Activated CD4-positive, alpha-beta T cell treated with anti-CD3 and anti-CD28 coated beads, Interleukin-2, amount 10 ng/mL, durations not matched to agents 7 days and 5 days (primary cell): ENCODE measurements at regions not wholly inside any gene's neighbourhood (a gene's known extent, or its start where the extent isn't known, plus 50 kb on each side); places are given as distances from the start of the nearest gene placed in this dataset.
A peak's percentile ranks its signal among the peaks of the same experiment; 100 is the strongest.
"Not testable (repeated sequence)": the region's sequence is repeated elsewhere in the genome, so short reads cannot be mapped to it uniquely, and the experiment has no call there.

ENCODE experiments used
- CTCF ChIA-PET: fragments of 350-600 bp; sonication (Branson Sonifier 250); formaldehyde crosslinking; loops from one replicate; lab custom pipeline; 2021; ENCODE audit warnings: antibody characterized with exemption; lab: Charles Lee
- POLR2A ChIA-PET: fragments of 350-600 bp; sonication (Branson Sonifier 250); formaldehyde crosslinking; loops from one replicate; lab custom pipeline; 2021; ENCODE audit warnings: antibody characterized with exemption; lab: Charles Lee
- DNase-seq: peaks from one replicate; pipeline ENCODE4 v3.0.0-alpha.2; 2020
- H3K27ac Mint-ChIP-seq: one replicate; pipeline ENCODE4 v1.8.0; 2021; ENCODE audit warnings: mild to moderate bottlenecking, moderate library complexity, mixed read lengths
- H3K27me3 Mint-ChIP-seq: one replicate; pipeline ENCODE4 v1.8.0; 2021; ENCODE audit warnings: mixed read lengths
- H3K36me3 Mint-ChIP-seq: one replicate; pipeline ENCODE4 v1.8.0; 2021; ENCODE audit warnings: low read depth, mixed read lengths
- H3K4me1 Mint-ChIP-seq: one replicate; pipeline ENCODE4 v1.8.0; 2021; ENCODE audit warnings: mixed read lengths
- H3K4me3 Mint-ChIP-seq: one replicate; pipeline ENCODE4 v1.8.0; 2021; ENCODE audit warnings: mild to moderate bottlenecking, moderate library complexity, mixed read lengths
- H3K9me3 Mint-ChIP-seq: one replicate; pipeline ENCODE4 v1.8.0; 2021; ENCODE audit warnings: mixed read lengths

GRCh38 chr1:212155219-212155618, 119.7 kb downstream of the DTL start:
- H3K27me3 Mint-ChIP-seq = no peaks in the 10 kb centered on the region
- H3K4me3 Mint-ChIP-seq = no peak overlapping the region
- POLR2A ChIA-PET = no interaction called here
- CTCF ChIA-PET = interaction anchor here (0.6 to 0.7 kb wide), 2 partner anchors 96 to 591 kb away, joined by 3 read pairs; no protein-coding TSS in a partner anchor
- no peak for DNase-seq
- no peaks in the 10 kb centered on the region for H3K9me3 Mint-ChIP-seq
- H3K36me3 Mint-ChIP-seq = peaks cover 8% of the 10 kb centered on the region
- H3K27ac Mint-ChIP-seq = no peak overlapping the region
- peaks cover 16% of the 10 kb centered on the region for H3K4me1 Mint-ChIP-seq

- Mint-ChIP-seq H3K4me1 (peaks cover 33% of the 10 kb centered on the region), H3K4me3 (no peak overlapping the region), H3K9me3 (no peaks in the 10 kb centered on the region), H3K36me3 (peaks cover 6% of the 10 kb centered on the region), H3K27me3 (no peaks in the 10 kb centered on the region), H3K27ac (no peak overlapping the region)
- DNase-seq = no peak
- ChIA-PET POLR2A (no interaction called here), CTCF (interaction anchor here (0.5 to 1.0 kb wide), 2 partner anchors 10 to 73 kb away, joined by 3 to 4 read pairs; no protein-coding TSS in a partner anchor)
Measured at GRCh38 chr1:212157252-212157651, 121.7 kb downstream of the DTL start.

DNA sequence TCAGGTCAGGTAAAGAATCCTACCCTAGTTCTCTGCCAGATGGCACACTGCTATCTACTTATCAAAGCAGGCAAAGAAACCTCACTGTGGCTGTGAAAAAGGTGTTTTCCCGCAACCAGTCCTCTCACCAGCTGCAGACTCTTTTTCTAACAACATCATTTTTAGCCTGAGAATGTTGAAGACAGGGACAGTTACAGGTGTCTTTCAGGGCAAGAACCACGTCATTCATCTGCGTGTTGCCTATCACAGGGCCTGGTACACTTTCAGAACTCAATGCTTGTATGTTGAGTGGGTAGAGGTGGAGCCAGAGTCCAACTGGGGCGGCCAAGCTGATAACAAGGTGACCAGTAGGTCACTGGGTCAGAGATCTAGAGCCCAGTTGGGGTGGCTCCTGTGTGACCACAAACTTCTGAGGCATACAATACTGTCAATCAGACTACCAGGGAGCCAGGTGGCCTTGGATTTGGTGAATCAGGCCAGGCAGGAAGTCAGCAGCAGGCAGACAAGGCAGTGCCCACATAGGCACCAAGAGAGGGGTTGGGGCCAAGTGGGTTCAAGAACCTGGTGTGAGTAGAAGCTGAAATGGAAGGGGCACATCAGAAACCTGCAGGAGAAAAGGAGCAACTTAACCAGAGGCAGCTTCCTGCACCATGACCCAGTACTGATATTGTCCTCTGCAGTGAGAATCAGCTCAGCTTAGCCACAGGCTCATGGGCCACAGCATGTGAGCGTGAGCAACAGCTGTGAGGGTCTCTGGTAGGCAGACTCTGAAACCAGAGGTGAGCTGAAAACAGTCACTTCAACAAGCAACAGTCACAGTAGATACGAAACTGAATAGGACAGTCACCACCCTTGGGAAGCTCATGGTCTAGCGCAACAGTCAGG, 123.6 kb downstream of the DTL start:
- ChIA-PET CTCF (interaction anchor here (0.7 to 0.9 kb wide), 2 partner anchors 14 to 20 kb away, joined by 3 read pairs; no protein-coding TSS in a partner anchor), POLR2A (interaction anchor here (0.6 kb wide), 1 partner anchor 15 kb away, joined by 6 read pairs; no protein-coding TSS in a partner anchor)
- peak; percentile 39 for DNase-seq

DNA sequence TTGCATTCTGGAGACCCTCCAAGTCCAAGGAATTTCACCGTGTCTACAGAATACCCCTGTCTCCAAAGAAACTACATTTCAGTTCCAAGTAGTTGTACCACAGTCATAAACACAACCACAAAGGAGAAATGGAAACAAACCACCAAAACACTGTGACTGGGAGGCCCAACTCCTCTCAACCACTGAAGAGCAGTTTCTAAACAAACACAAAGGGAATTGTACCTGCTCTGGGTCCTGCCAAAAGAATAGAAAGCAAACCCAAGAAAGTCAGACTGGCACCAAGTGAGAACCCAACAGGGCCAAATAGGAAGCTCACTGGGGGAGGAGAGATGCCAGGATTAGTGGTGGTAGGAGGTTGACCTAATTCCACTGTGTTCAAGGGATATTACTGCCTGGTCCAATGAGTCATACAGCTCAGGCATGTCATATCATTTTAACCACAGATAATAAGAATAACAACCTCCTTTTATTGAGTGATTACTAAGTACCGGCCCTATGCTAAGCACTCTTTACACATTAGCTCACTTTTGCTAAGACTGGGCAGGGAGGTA, 123.9 kb upstream of the PPP2R5A start:
- Mint-ChIP-seq H3K4me3 (no peak overlapping the region), H3K27me3 (no peaks in the 10 kb centered on the region), H3K36me3 (peaks cover 6% of the 10 kb centered on the region), H3K4me1 (peaks cover 40% of the 10 kb centered on the region), H3K9me3 (no peaks in the 10 kb centered on the region), H3K27ac (no peak overlapping the region)
- no peak for DNase-seq
- ChIA-PET POLR2A (no interaction called here), CTCF (no interaction called here)

More for the DNA sequence above, 123.6 kb downstream of the DTL start:
- Mint-ChIP-seq H3K27ac (peak overlapping the region; percentile 63), H3K4me1 (peaks cover 40% of the 10 kb centered on the region), H3K27me3 (no peaks in the 10 kb centered on the region), H3K4me3 (no peak overlapping the region), H3K9me3 (no peaks in the 10 kb centered on the region), H3K36me3 (peaks cover 6% of the 10 kb centered on the region)

- peaks cover 3% of the 10 kb centered on the region for H3K36me3 Mint-ChIP-seq
- ChIA-PET POLR2A (no interaction called here), CTCF (interaction anchor here (1.2 kb wide), 1 partner anchor 39 kb away, joined by 4 read pairs; no protein-coding TSS in a partner anchor)
- peaks cover 42% of the 10 kb centered on the region for H3K4me1 Mint-ChIP-seq
- H3K27me3 Mint-ChIP-seq = no peaks in the 10 kb centered on the region
- H3K4me3 Mint-ChIP-seq = no peak overlapping the region
- peak; percentile 37 for DNase-seq
- no peaks in the 10 kb centered on the region for H3K9me3 Mint-ChIP-seq
- H3K27ac Mint-ChIP-seq = peak overlapping the region; percentile 70
Measured at GRCh38 chr1:212162635-212163034, 122.6 kb upstream of the PPP2R5A start.

DNA sequence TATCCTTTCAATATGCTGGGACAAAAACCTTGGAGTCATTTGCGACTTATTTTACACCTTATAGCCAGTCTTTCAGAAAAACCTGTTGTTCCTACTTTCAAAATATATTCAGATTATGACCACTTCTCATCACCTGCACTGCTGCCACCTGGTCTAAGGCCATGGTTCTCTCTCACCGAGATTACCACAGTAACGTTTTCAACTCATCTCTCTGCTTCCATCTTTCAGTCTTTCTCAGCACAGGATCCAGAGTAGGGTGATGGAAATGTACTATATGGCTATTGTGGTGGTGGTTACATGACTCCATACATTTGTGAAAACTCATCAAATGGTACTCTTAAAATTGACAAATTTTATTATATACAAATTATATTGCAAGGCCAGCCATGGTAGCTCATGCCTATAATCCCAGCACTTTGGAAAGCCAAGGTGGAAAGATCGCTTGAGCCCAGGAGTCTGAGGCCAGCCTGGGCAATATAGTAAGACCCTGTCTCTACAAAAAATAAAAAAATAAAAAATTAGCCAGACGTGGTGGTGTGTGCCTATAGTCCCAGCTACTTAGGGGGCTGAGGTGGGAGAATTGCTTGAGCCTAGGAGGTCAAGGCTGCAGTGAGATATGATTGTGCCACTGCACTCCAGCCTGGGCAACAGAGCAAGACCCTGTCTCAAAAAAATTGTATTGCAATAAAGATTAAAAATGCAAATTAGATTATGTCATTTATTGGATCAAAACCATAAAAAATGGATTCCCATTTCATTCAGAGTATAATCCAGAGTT, 120.9 kb upstream of the PPP2R5A start:
- POLR2A ChIA-PET = no interaction called here
- no peak overlapping the region for H3K27ac Mint-ChIP-seq

GRCh38 chr1:212166244-212166643, 119.0 kb upstream of the PPP2R5A start:
- peaks cover 5% of the 10 kb centered on the region for H3K36me3 Mint-ChIP-seq
- DNase-seq = no peak
- no peaks in the 10 kb centered on the region for H3K27me3 Mint-ChIP-seq
- POLR2A ChIA-PET = interaction anchor here (0.7 kb wide), 1 partner anchor 18 kb away, joined by 3 read pairs; no protein-coding TSS in a partner anchor
- no peak overlapping the region for H3K27ac Mint-ChIP-seq
- CTCF ChIA-PET = interaction anchor here (1.7 kb wide), 1 partner anchor 13 kb away, joined by 5 read pairs; no protein-coding TSS in a partner anchor
- no peaks in the 10 kb centered on the region for H3K9me3 Mint-ChIP-seq
- H3K4me1 Mint-ChIP-seq = peaks cover 19% of the 10 kb centered on the region
- no peak overlapping the region for H3K4me3 Mint-ChIP-seq

More for the DNA sequence above, 120.9 kb upstream of the PPP2R5A start:
- Mint-ChIP-seq H3K4me1 (peaks cover 31% of the 10 kb centered on the region), H3K9me3 (no peaks in the 10 kb centered on the region), H3K27me3 (no peaks in the 10 kb centered on the region), H3K4me3 (no peak overlapping the region), H3K36me3 (peaks cover 1% of the 10 kb centered on the region)
- no peak for DNase-seq
- CTCF ChIA-PET = interaction anchor here (1.2 kb wide), 1 partner anchor 28 kb away, joined by 3 read pairs; no protein-coding TSS in a partner anchor

GRCh38 chr1:212166644-212167043, 118.6 kb upstream of the PPP2R5A start:
- CTCF ChIA-PET = interaction anchor here (1.7 kb wide), 1 partner anchor 13 kb away, joined by 5 read pairs; no protein-coding TSS in a partner anchor
- H3K36me3 Mint-ChIP-seq = peaks cover 5% of the 10 kb centered on the region
- H3K9me3 Mint-ChIP-seq = no peaks in the 10 kb centered on the region
- H3K4me3 Mint-ChIP-seq = no peak overlapping the region
- no peak for DNase-seq
- H3K27ac Mint-ChIP-seq = no peak overlapping the region
- H3K27me3 Mint-ChIP-seq = no peaks in the 10 kb centered on the region
- H3K4me1 Mint-ChIP-seq = peaks cover 15% of the 10 kb centered on the region
- POLR2A ChIA-PET = no interaction called here

DNA sequence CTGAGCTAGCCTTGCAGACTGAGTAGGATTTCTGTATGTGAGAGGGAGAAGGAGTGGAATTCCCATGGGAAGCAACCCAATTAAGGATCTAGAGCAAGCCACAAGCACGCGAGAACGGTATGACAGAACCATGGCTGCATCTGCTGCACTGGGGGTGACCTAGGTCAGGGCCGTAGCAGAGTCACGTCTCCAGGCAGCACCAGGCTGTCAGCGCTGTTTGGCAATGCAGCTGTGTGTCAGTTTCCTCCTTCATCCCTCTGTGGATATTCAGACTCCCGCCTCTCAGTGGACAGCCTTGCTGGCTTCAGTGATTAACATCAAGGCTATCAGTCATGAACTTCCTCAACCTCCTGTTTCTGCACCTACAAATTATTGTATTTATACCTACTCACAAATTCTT, 118.1 kb upstream of the PPP2R5A start:
- ChIA-PET POLR2A (no interaction called here), CTCF (interaction anchor here (0.8 to 1.7 kb wide), 2 partner anchors 10 to 12 kb away, joined by 3 to 5 read pairs; no protein-coding TSS in a partner anchor)
- Mint-ChIP-seq H3K9me3 (no peaks in the 10 kb centered on the region), H3K4me3 (no peak overlapping the region), H3K27me3 (no peaks in the 10 kb centered on the region), H3K27ac (no peak overlapping the region), H3K36me3 (peaks cover 5% of the 10 kb centered on the region), H3K4me1 (peaks cover 10% of the 10 kb centered on the region)
- no peak for DNase-seq

- no peaks in the 10 kb centered on the region for H3K27me3 Mint-ChIP-seq
- H3K9me3 Mint-ChIP-seq = no peaks in the 10 kb centered on the region
- CTCF ChIA-PET = no interaction called here
- no peak overlapping the region for H3K27ac Mint-ChIP-seq
- POLR2A ChIA-PET = no interaction called here
- H3K4me1 Mint-ChIP-seq = peaks cover 1% of the 10 kb centered on the region
- DNase-seq = no peak
- no peak overlapping the region for H3K4me3 Mint-ChIP-seq
- peaks cover 3% of the 10 kb centered on the region for H3K36me3 Mint-ChIP-seq
Measured at GRCh38 chr1:212173567-212173966, 111.6 kb upstream of the PPP2R5A start.

GRCh38 chr1:212174295-212174694, 110.9 kb upstream of the PPP2R5A start:
- POLR2A ChIA-PET, H3K27me3 Mint-ChIP-seq, DNase-seq, CTCF ChIA-PET, H3K9me3 Mint-ChIP-seq, H3K27ac Mint-ChIP-seq, H3K36me3 Mint-ChIP-seq, H3K4me1 Mint-ChIP-seq, H3K4me3 Mint-ChIP-seq: not testable (repeated sequence)

- ChIA-PET POLR2A (no interaction called here), CTCF (interaction anchor here (0.6 kb wide), 1 partner anchor 64 kb away, joined by 3 read pairs; no protein-coding TSS in a partner anchor)
- H3K27ac Mint-ChIP-seq = no peak overlapping the region
- peaks cover 4% of the 10 kb centered on the region for H3K4me1 Mint-ChIP-seq
- no peak for DNase-seq
- no peak overlapping the region for H3K4me3 Mint-ChIP-seq
- no peaks in the 10 kb centered on the region for H3K9me3 Mint-ChIP-seq
- H3K27me3 Mint-ChIP-seq = no peaks in the 10 kb centered on the region
- H3K36me3 Mint-ChIP-seq = no peaks in the 10 kb centered on the region
Measured at GRCh38 chr1:212177542-212177941, 107.7 kb upstream of the PPP2R5A start.
